Epithelial cell of esophagus (primary cell): ENCODE measurements at regions not wholly inside any gene's neighbourhood (a gene's known extent, or its start where the extent isn't known, plus 50 kb on each side); places are given as distances from the start of the nearest gene placed in this dataset.

ENCODE experiments used
- DNase-seq: peaks from one replicate; pipeline ENCODE4 v3.0.0; 2010; ENCODE audit warnings: low read depth
- H3K4me3 ChIP-seq: 2 replicates; pipeline ENCODE4 v1.5.1; 2011; ENCODE audit warnings: mild to moderate bottlenecking, low read length, control low read depth
- CTCF ChIP-seq: IDR thresholded peaks from 2 replicates; pipeline ENCODE4 v1.5.1; 2011; ENCODE audit warnings: low read depth, mild to moderate bottlenecking, low read length, control low read depth, inconsistent platforms; ENCODE audit not compliant: insufficient read depth; ENCODE audit errors: missing control alignments

GRCh38 chr5:93304456-93305250 is 276.4 kb downstream of the NR2F1-AS1 start:
- H3K4me3 ChIP-seq, result no peak overlapping the region
- no peak for TF ChIP-seq CTCF
- DNase-seq, result no peak

GRCh38 chr5:93303291-93303691 is 277.7 kb downstream of the NR2F1-AS1 start:
- H3K4me3 ChIP-seq, result no peak overlapping the region
- no peak for DNase-seq
- no peak for TF ChIP-seq CTCF

- no peak for TF ChIP-seq CTCF
- DNase-seq, result no peak
- H3K4me3 ChIP-seq, result no peak overlapping the region
Measured at GRCh38 chr5:93302711-93303110, 278.3 kb downstream of the NR2F1-AS1 start.

GRCh38 chr5:93300945-93301344 is 280.1 kb downstream of the NR2F1-AS1 start:
- H3K4me3 ChIP-seq, result no peak overlapping the region
- TF ChIP-seq CTCF, result no peak
- no peak for DNase-seq

- H3K4me3 ChIP-seq, result no peak overlapping the region
- no peak for TF ChIP-seq CTCF
- no peak for DNase-seq
Measured at GRCh38 chr5:93300309-93300923, 280.6 kb downstream of the NR2F1-AS1 start.

- H3K4me3 ChIP-seq, result no peak overlapping the region
- no peak for TF ChIP-seq CTCF
- no peak for DNase-seq
Measured at GRCh38 chr5:93299681-93300308, 281.2 kb downstream of the NR2F1-AS1 start.
